ENCODE measurements at regions not wholly inside any gene's neighbourhood (a gene's known extent, or its start where the extent isn't known, plus 50 kb on each side); places are given as distances from the start of the nearest gene placed in this dataset.
"Not testable (repeated sequence)": the region's sequence is repeated elsewhere in the genome, so short reads cannot be mapped to it uniquely, and the experiment has no call there.

GRCh38 chr7:39833180-39833799 is 116.8 kb upstream of the CDK13 start:
- H3K27ac ChIP-seq (ENCODE audit: low read depth in 1 of 2, low read length in 1 of 2); H3K36me3 ChIP-seq (ENCODE audit: control insufficient read depth in 2 of 2, insufficient read depth in 2 of 2, low read length in 1 of 2); H3K4me1 ChIP-seq (ENCODE audit: control insufficient read depth in 2 of 2, insufficient read depth in 2 of 2, low read length in 2 of 2); H3K9me3 ChIP-seq (ENCODE audit: control insufficient read depth in 2 of 2, insufficient read depth in 1 of 2, low read length in 1 of 2): not testable (repeated sequence)
- Histone ChIP-seq H3K4me3 (ENCODE audit: low read length in 2 of 2) (peak overlapping the region in 1 of 2 donors; percentile 41), H3K27me3 (ENCODE audit: control insufficient read depth in 2 of 2, insufficient read depth in 1 of 2, low read length in 1 of 2) (peaks cover 4 to 53% of the 10 kb centered on the region in 2 donors)
- under 1% methylated on average over 71 of the region's 71 CpGs for WGBS
- DNase-seq (ENCODE audit: low read depth in 6 of 9, low spot score in 9 of 9) = peak in 6 of 9 donors; percentile 5 to 59 (median 22)

GRCh38 chr7:39833865-39834634 is 116.0 kb upstream of the CDK13 start:
- not testable (repeated sequence) for H3K9me3 ChIP-seq (ENCODE audit: control insufficient read depth in 2 of 2, insufficient read depth in 1 of 2, low read length in 1 of 2); H3K4me1 ChIP-seq (ENCODE audit: control insufficient read depth in 2 of 2, insufficient read depth in 2 of 2, low read length in 2 of 2); DNase-seq (ENCODE audit: low read depth in 6 of 9, low spot score in 9 of 9); H3K27ac ChIP-seq (ENCODE audit: low read depth in 1 of 2, low read length in 1 of 2); H3K4me3 ChIP-seq (ENCODE audit: low read length in 2 of 2); H3K36me3 ChIP-seq (ENCODE audit: control insufficient read depth in 2 of 2, insufficient read depth in 2 of 2, low read length in 1 of 2)
- 59% methylated on average over 36 of the region's 36 CpGs for WGBS
- peaks cover 4 to 55% of the 10 kb centered on the region in 2 donors for H3K27me3 ChIP-seq (ENCODE audit: control insufficient read depth in 2 of 2, insufficient read depth in 1 of 2, low read length in 1 of 2)

GRCh38 chr7:39838326-39838725 is 111.7 kb upstream of the CDK13 start:
- no peak overlapping the region for H3K27ac ChIP-seq (ENCODE audit: low read depth in 1 of 2, low read length in 1 of 2)
- DNase-seq (ENCODE audit: low read depth in 6 of 9, low spot score in 9 of 9) = no peak

GRCh38 chr7:39845006-39845405 is 105.0 kb upstream of the CDK13 start:
- H3K36me3 ChIP-seq (ENCODE audit: control insufficient read depth in 2 of 2, insufficient read depth in 2 of 2, low read length in 1 of 2) = no peaks in the 10 kb centered on the region
- no peaks in the 10 kb centered on the region for H3K9me3 ChIP-seq (ENCODE audit: control insufficient read depth in 2 of 2, insufficient read depth in 1 of 2, low read length in 1 of 2)
- no peak for DNase-seq (ENCODE audit: low read depth in 6 of 9, low spot score in 9 of 9)
- H3K4me1 ChIP-seq (ENCODE audit: control insufficient read depth in 2 of 2, insufficient read depth in 2 of 2, low read length in 2 of 2) = no peaks in the 10 kb centered on the region
- no peak overlapping the region for H3K4me3 ChIP-seq (ENCODE audit: low read length in 2 of 2)
- no peak overlapping the region for H3K27ac ChIP-seq (ENCODE audit: low read depth in 1 of 2, low read length in 1 of 2)
- WGBS = 98% methylated on average over 2 of the region's 2 CpGs
- H3K27me3 ChIP-seq (ENCODE audit: control insufficient read depth in 2 of 2, insufficient read depth in 1 of 2, low read length in 1 of 2) = no peaks in the 10 kb centered on the region

More at GRCh38 chr7:39838326-39838725, 111.7 kb upstream of the CDK13 start:
- 31% methylated on average over 3 of the region's 3 CpGs for WGBS
- Histone ChIP-seq H3K4me1 (ENCODE audit: control insufficient read depth in 2 of 2, insufficient read depth in 2 of 2, low read length in 2 of 2) (peaks cover 0 to 7% of the 10 kb centered on the region in 2 donors), H3K4me3 (ENCODE audit: low read length in 2 of 2) (no peak overlapping the region), H3K9me3 (ENCODE audit: control insufficient read depth in 2 of 2, insufficient read depth in 1 of 2, low read length in 1 of 2) (no peaks in the 10 kb centered on the region), H3K27me3 (ENCODE audit: control insufficient read depth in 2 of 2, insufficient read depth in 1 of 2, low read length in 1 of 2) (peaks cover 2 to 30% of the 10 kb centered on the region in 2 donors), H3K36me3 (ENCODE audit: control insufficient read depth in 2 of 2, insufficient read depth in 2 of 2, low read length in 1 of 2) (no peaks in the 10 kb centered on the region)

GRCh38 chr7:39847227-39847626 is 102.8 kb upstream of the CDK13 start:
- WGBS = 97% methylated on average over 5 of the region's 5 CpGs
- no peaks in the 10 kb centered on the region for H3K9me3 ChIP-seq (ENCODE audit: control insufficient read depth in 2 of 2, insufficient read depth in 1 of 2, low read length in 1 of 2)
- H3K27ac ChIP-seq (ENCODE audit: low read depth in 1 of 2, low read length in 1 of 2) = no peak overlapping the region
- H3K4me3 ChIP-seq (ENCODE audit: low read length in 2 of 2) = no peak overlapping the region
- H3K27me3 ChIP-seq (ENCODE audit: control insufficient read depth in 2 of 2, insufficient read depth in 1 of 2, low read length in 1 of 2) = no peaks in the 10 kb centered on the region
- no peaks in the 10 kb centered on the region for H3K4me1 ChIP-seq (ENCODE audit: control insufficient read depth in 2 of 2, insufficient read depth in 2 of 2, low read length in 2 of 2)
- no peak for DNase-seq (ENCODE audit: low read depth in 6 of 9, low spot score in 9 of 9)
- H3K36me3 ChIP-seq (ENCODE audit: control insufficient read depth in 2 of 2, insufficient read depth in 2 of 2, low read length in 1 of 2) = no peaks in the 10 kb centered on the region

- DNase-seq (ENCODE audit: low read depth in 6 of 9, low spot score in 9 of 9) = no peak
- WGBS = 98% methylated on average over 2 of the region's 2 CpGs
- Histone ChIP-seq H3K27me3 (ENCODE audit: control insufficient read depth in 2 of 2, insufficient read depth in 1 of 2, low read length in 1 of 2) (peaks cover 0 to 2% of the 10 kb centered on the region in 2 donors), H3K9me3 (ENCODE audit: control insufficient read depth in 2 of 2, insufficient read depth in 1 of 2, low read length in 1 of 2) (no peaks in the 10 kb centered on the region), H3K4me3 (ENCODE audit: low read length in 2 of 2) (no peak overlapping the region), H3K36me3 (ENCODE audit: control insufficient read depth in 2 of 2, insufficient read depth in 2 of 2, low read length in 1 of 2) (no peaks in the 10 kb centered on the region), H3K27ac (ENCODE audit: low read depth in 1 of 2, low read length in 1 of 2) (no peak overlapping the region), H3K4me1 (ENCODE audit: control insufficient read depth in 2 of 2, insufficient read depth in 2 of 2, low read length in 2 of 2) (no peaks in the 10 kb centered on the region)
Observed at GRCh38 chr7:39851466-39852045, 98.5 kb upstream of the CDK13 start.

GRCh38 chr7:39854616-39855324 is 95.3 kb upstream of the CDK13 start:
- DNase-seq (ENCODE audit: low read depth in 6 of 9, low spot score in 9 of 9); H3K9me3 ChIP-seq (ENCODE audit: control insufficient read depth in 2 of 2, insufficient read depth in 1 of 2, low read length in 1 of 2); H3K36me3 ChIP-seq (ENCODE audit: control insufficient read depth in 2 of 2, insufficient read depth in 2 of 2, low read length in 1 of 2); H3K27ac ChIP-seq (ENCODE audit: low read depth in 1 of 2, low read length in 1 of 2); H3K4me1 ChIP-seq (ENCODE audit: control insufficient read depth in 2 of 2, insufficient read depth in 2 of 2, low read length in 2 of 2); H3K27me3 ChIP-seq (ENCODE audit: control insufficient read depth in 2 of 2, insufficient read depth in 1 of 2, low read length in 1 of 2): not testable (repeated sequence)
- H3K4me3 ChIP-seq (ENCODE audit: low read length in 2 of 2) = peak overlapping the region in 1 of 2 donors; percentile 16
- WGBS = 21% methylated on average over 28 of the region's 36 CpGs

- no peaks in the 10 kb centered on the region for H3K36me3 ChIP-seq (ENCODE audit: control insufficient read depth in 2 of 2, insufficient read depth in 2 of 2, low read length in 1 of 2)
- H3K27me3 ChIP-seq (ENCODE audit: control insufficient read depth in 2 of 2, insufficient read depth in 1 of 2, low read length in 1 of 2) = peaks cover 0 to 2% of the 10 kb centered on the region in 2 donors
- H3K4me3 ChIP-seq (ENCODE audit: low read length in 2 of 2) = peak overlapping the region in 1 of 2 donors; percentile 16
- no peaks in the 10 kb centered on the region for H3K4me1 ChIP-seq (ENCODE audit: control insufficient read depth in 2 of 2, insufficient read depth in 2 of 2, low read length in 2 of 2)
- WGBS = 90% methylated on average over 1 of the region's 1 CpG
- H3K27ac ChIP-seq (ENCODE audit: low read depth in 1 of 2, low read length in 1 of 2) = no peak overlapping the region
- no peak for DNase-seq (ENCODE audit: low read depth in 6 of 9, low spot score in 9 of 9)
- no peaks in the 10 kb centered on the region for H3K9me3 ChIP-seq (ENCODE audit: control insufficient read depth in 2 of 2, insufficient read depth in 1 of 2, low read length in 1 of 2)
Observed at GRCh38 chr7:39855325-39855674, 94.8 kb upstream of the CDK13 start.

Data from thymus (tissue), 11 donors.